ENCODE measurements at regions not wholly inside any gene's neighbourhood (a gene's known extent, or its start where the extent isn't known, plus 50 kb on each side); places are given as distances from the start of the nearest gene placed in this dataset.

GRCh38 chr9:107925749-107926297 is 436.3 kb upstream of the KLF4 start:
- H3K9me2 ChIP-seq (replicated peaks; ENCODE audit: low read depth, low read length) = no peaks in the 10 kb centered on the region
- H3K4me2 ChIP-seq (ENCODE audit: low read depth, low read length, poor library complexity, severe bottlenecking) = no peak overlapping the region
- H3K36me3 ChIP-seq (ENCODE audit: insufficient read depth, low read length) = no peaks in the 10 kb centered on the region
- H3K79me2 ChIP-seq (ENCODE audit: insufficient read depth, low read length) = no peaks in the 10 kb centered on the region
- no peak for TF ChIP-seq EZH2phosphoT487 (IDR thresholded peaks at IDR 0.05; ENCODE audit: borderline replicate concordance)
- no peak for TF ChIP-seq CTCF (conservative IDR thresholded peaks at IDR 0.05; ENCODE audit: low read length)
- H3K4me1 ChIP-seq (ENCODE audit: insufficient read depth, low read length, poor library complexity, severe bottlenecking) = no peaks in the 10 kb centered on the region
- no peak overlapping the region for H3K4me3 ChIP-seq (ENCODE audit: low read length, poor library complexity, severe bottlenecking)
- no peaks in the 10 kb centered on the region for H3K27me3 ChIP-seq (ENCODE audit: insufficient read depth, low read length, poor library complexity, severe bottlenecking)
- no peaks in the 10 kb centered on the region for H3F3A ChIP-seq (ENCODE audit: low read depth)
- no peak overlapping the region for H2AFZ ChIP-seq (ENCODE audit: low read length)
- H3K9ac ChIP-seq (ENCODE audit: low read depth, low read length, poor library complexity, severe bottlenecking) = no peak overlapping the region
- no peaks in the 10 kb centered on the region; the same call in 1 of the 2 replicates for H3K9me3 ChIP-seq (ENCODE audit: insufficient read depth, low read depth, low read length)
- H4K20me1 ChIP-seq (ENCODE audit: insufficient read depth, low read length, poor library complexity, severe bottlenecking) = no peaks in the 10 kb centered on the region

DNA sequence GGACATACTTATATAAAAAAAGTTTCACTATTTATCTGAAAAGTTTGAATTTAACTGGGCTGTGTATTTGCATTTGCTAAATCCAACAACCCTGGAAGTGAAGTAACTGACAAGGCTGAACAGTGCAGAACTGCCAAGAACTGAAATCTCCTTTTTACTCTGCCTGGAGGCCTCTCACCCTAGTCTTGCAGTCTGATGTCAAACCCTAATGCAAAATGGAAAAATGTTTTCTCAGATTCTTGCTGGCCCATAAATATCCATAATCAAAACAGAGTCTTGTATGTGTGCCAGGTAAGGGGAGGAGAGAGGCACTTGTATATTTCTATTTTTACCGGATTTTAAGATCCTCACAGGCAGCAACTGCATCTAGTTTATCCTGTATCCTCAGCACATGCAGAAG is 432.7 kb upstream of the KLF4 start:
- H3K9ac ChIP-seq (ENCODE audit: low read depth, low read length, poor library complexity, severe bottlenecking) = no peak overlapping the region
- no peaks in the 10 kb centered on the region for H3K36me3 ChIP-seq (ENCODE audit: insufficient read depth, low read length)
- no peaks in the 10 kb centered on the region for H3K27me3 ChIP-seq (ENCODE audit: insufficient read depth, low read length, poor library complexity, severe bottlenecking)
- H4K20me1 ChIP-seq (ENCODE audit: insufficient read depth, low read length, poor library complexity, severe bottlenecking) = no peaks in the 10 kb centered on the region
- H3K9me3 ChIP-seq (ENCODE audit: insufficient read depth, low read depth, low read length) = no peaks in the 10 kb centered on the region; the same call in 1 of the 2 replicates
- no peak overlapping the region for H2AFZ ChIP-seq (ENCODE audit: low read length)
- H3K79me2 ChIP-seq (ENCODE audit: insufficient read depth, low read length) = no peaks in the 10 kb centered on the region
- H3K4me2 ChIP-seq (ENCODE audit: low read depth, low read length, poor library complexity, severe bottlenecking) = no peak overlapping the region
- H3K4me3 ChIP-seq (ENCODE audit: low read length, poor library complexity, severe bottlenecking) = no peak overlapping the region
- no peaks in the 10 kb centered on the region for H3K9me2 ChIP-seq (replicated peaks; ENCODE audit: low read depth, low read length)
- H3K4me1 ChIP-seq (ENCODE audit: insufficient read depth, low read length, poor library complexity, severe bottlenecking) = no peaks in the 10 kb centered on the region
- H3F3A ChIP-seq (ENCODE audit: low read depth) = no peaks in the 10 kb centered on the region
- TF ChIP-seq CTCF (conservative IDR thresholded peaks at IDR 0.05; ENCODE audit: low read length) (no peak), EZH2phosphoT487 (IDR thresholded peaks at IDR 0.05; ENCODE audit: borderline replicate concordance) (no peak)

DNA sequence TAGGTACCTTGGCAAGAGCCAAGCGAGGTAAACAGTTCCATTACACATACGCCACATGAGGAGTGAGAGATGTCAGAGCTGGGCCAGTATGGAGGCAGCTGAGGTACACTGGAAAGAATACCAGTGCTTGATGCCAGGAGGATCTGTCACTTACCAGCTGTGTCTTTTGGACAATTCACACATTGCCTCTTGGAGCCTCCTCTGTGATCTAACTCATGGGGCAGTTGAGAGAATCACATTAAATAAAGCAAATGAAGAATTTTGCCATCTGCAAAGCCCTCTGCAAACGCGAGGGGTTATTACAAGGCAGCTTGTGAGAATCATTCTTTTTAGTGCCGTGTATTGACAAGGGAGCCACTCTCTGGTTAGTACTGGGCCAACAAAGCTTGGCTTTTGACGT is 429.7 kb upstream of the KLF4 start:
- no peak overlapping the region for H3K4me3 ChIP-seq (ENCODE audit: low read length, poor library complexity, severe bottlenecking)
- H3K36me3 ChIP-seq (ENCODE audit: insufficient read depth, low read length) = no peaks in the 10 kb centered on the region
- H3K4me2 ChIP-seq (ENCODE audit: low read depth, low read length, poor library complexity, severe bottlenecking) = no peak overlapping the region

More for the DNA sequence above, 429.7 kb upstream of the KLF4 start:
- no peaks in the 10 kb centered on the region for H4K20me1 ChIP-seq (ENCODE audit: insufficient read depth, low read length, poor library complexity, severe bottlenecking)
- no peaks in the 10 kb centered on the region for H3F3A ChIP-seq (ENCODE audit: low read depth)
- H3K9me2 ChIP-seq (replicated peaks; ENCODE audit: low read depth, low read length) = no peaks in the 10 kb centered on the region
- no peaks in the 10 kb centered on the region for H3K27me3 ChIP-seq (ENCODE audit: insufficient read depth, low read length, poor library complexity, severe bottlenecking)
- H3K79me2 ChIP-seq (ENCODE audit: insufficient read depth, low read length) = no peaks in the 10 kb centered on the region
- H2AFZ ChIP-seq (ENCODE audit: low read length) = no peak overlapping the region
- no peaks in the 10 kb centered on the region; the same call in 1 of the 2 replicates for H3K9me3 ChIP-seq (ENCODE audit: insufficient read depth, low read depth, low read length)
- TF ChIP-seq EZH2phosphoT487 (IDR thresholded peaks at IDR 0.05; ENCODE audit: borderline replicate concordance) = no peak
- no peak for TF ChIP-seq CTCF (conservative IDR thresholded peaks at IDR 0.05; ENCODE audit: low read length)
- no peaks in the 10 kb centered on the region for H3K4me1 ChIP-seq (ENCODE audit: insufficient read depth, low read length, poor library complexity, severe bottlenecking)
- H3K9ac ChIP-seq (ENCODE audit: low read depth, low read length, poor library complexity, severe bottlenecking) = no peak overlapping the region

Measured in Loucy (cell line).